IMR-90 (cell line): ENCODE measurements at regions not wholly inside any gene's neighbourhood (a gene's known extent, or its start where the extent isn't known, plus 50 kb on each side); places are given as distances from the start of the nearest gene placed in this dataset.

Source experiments
- ATAC-seq: fragments of 200-7000 bp; cut with Tn5 transposase; 2 replicates; pipeline ENCODE4 v1.9.1; 2020; ENCODE audit warnings: low read depth, mild to moderate bottlenecking, moderate library complexity
- BruUV-seq: library from RNA; stranded (reverse); fragments of 400-500 nt; replicated peaks from 2 replicates; lab custom pipeline; 2021; lab: Mats Ljungman, UMichigan
- CTCF ChIA-PET: fragments of 300-600 bp; formaldehyde crosslinking; extraction: SDS; loops from one replicate; lab custom pipeline; 2021; ENCODE audit warnings: antibody characterized with exemption; lab: Yijun Ruan, JAX
- POLR2A ChIA-PET: fragments of 300-600 bp; sonication (Branson Sonifier 250); formaldehyde crosslinking; loops from one replicate; lab custom pipeline; 2022; ENCODE audit warnings: antibody characterized with exemption; ENCODE audit not compliant: unreplicated experiment; lab: Charles Lee
- DNase-seq: peaks from one replicate; pipeline ENCODE4 v3.0.0; 2013
- H2AFZ ChIP-seq: replicated peaks from 2 replicates; pipeline ENCODE3; 2013; ENCODE audit warnings: low read length, mild to moderate bottlenecking; ENCODE audit not compliant: poor library complexity
- H2AK5ac ChIP-seq: 2 replicates; pipeline ENCODE4 v1.6.1; 2013; ENCODE audit warnings: low read depth, low read length, inconsistent platforms
- H2AK9ac ChIP-seq: replicated peaks from 2 replicates; pipeline ENCODE3; 2013; ENCODE audit warnings: mild to moderate bottlenecking, low read depth, low read length, moderate library complexity; ENCODE audit not compliant: poor library complexity
- H2BK120ac ChIP-seq: 2 replicates; pipeline ENCODE4 v1.6.1; 2013; ENCODE audit warnings: low read depth, low read length, inconsistent platforms
- H2BK15ac ChIP-seq: 3 replicates; pipeline ENCODE4 v1.6.1; 2013; ENCODE audit warnings: low read depth, low read length, inconsistent platforms
- H2BK20ac ChIP-seq: 2 replicates; pipeline ENCODE4 v1.6.1; 2013; ENCODE audit warnings: low read depth, mild to moderate bottlenecking, inconsistent platforms, low read length, moderate library complexity
- H2BK5ac ChIP-seq: 2 replicates; pipeline ENCODE4 v1.6.1; 2013; ENCODE audit warnings: mild to moderate bottlenecking, low read depth, low read length, inconsistent platforms; ENCODE audit not compliant: poor library complexity, severe bottlenecking
- H3K14ac ChIP-seq: replicated peaks from 2 replicates; pipeline ENCODE4 v1.6.1; 2013; ENCODE audit warnings: low read depth, low read length, inconsistent platforms
- H3K18ac ChIP-seq: 2 replicates; pipeline ENCODE4 v1.6.1; 2013; ENCODE audit warnings: low read depth, low read length, control low read depth
- H3K23ac ChIP-seq: 2 replicates; pipeline ENCODE4 v1.6.1; 2013; ENCODE audit warnings: low read depth, low read length, inconsistent platforms
- H3K27ac ChIP-seq: 2 replicates; pipeline ENCODE4 v1.5.1; 2013; ENCODE audit warnings: mild to moderate bottlenecking, control low read depth, low read length; ENCODE audit not compliant: insufficient read depth
- H3K27me3 ChIP-seq: 2 replicates; pipeline ENCODE4 v1.6.1; 2013; ENCODE audit warnings: low read length; ENCODE audit not compliant: control insufficient read depth, insufficient read depth
- H3K36me3 ChIP-seq: 2 replicates; pipeline ENCODE4 v1.6.1; 2013; ENCODE audit warnings: low read length, mixed read lengths; ENCODE audit not compliant: control insufficient read depth, insufficient read depth
- H3K4ac ChIP-seq: 2 replicates; pipeline ENCODE4 v1.6.1; 2013; ENCODE audit warnings: low read depth, low read length, inconsistent platforms
- H3K4me1 ChIP-seq: 2 replicates; pipeline ENCODE4 v1.6.1; 2013; ENCODE audit warnings: low read length, mixed read lengths; ENCODE audit not compliant: control insufficient read depth, insufficient read depth
- H3K4me2 ChIP-seq: 2 replicates; pipeline ENCODE4 v1.6.1; 2013; ENCODE audit warnings: low read depth, mild to moderate bottlenecking, control low read depth, low read length, moderate library complexity
- H3K4me3 ChIP-seq: 2 replicates; pipeline ENCODE4 v1.5.1; 2013; ENCODE audit warnings: low read depth, mild to moderate bottlenecking, control low read depth, low read length, moderate library complexity; ENCODE audit not compliant: insufficient read depth
- H3K56ac ChIP-seq: 2 replicates; pipeline ENCODE4 v1.6.1; 2013; ENCODE audit warnings: low read length, inconsistent platforms; ENCODE audit not compliant: insufficient read depth; ENCODE audit errors: extremely low read depth
- H3K79me1 ChIP-seq, 2 experiments: 2 replicates each; pipeline ENCODE4 v1.6.1; 2013; ENCODE audit warnings: low read length in 2 of 2, inconsistent platforms in 1 of 2, low read depth in 1 of 2
- H3K9ac ChIP-seq: 2 replicates; pipeline ENCODE4 v1.6.1; 2013; ENCODE audit warnings: low read depth, low read length, control low read depth
- H3K9me1 ChIP-seq: 2 replicates; pipeline ENCODE4 v1.6.1; 2013; ENCODE audit warnings: low read length, inconsistent platforms; ENCODE audit not compliant: insufficient read depth
- H3K9me3 ChIP-seq: 2 replicates; pipeline ENCODE4 v1.6.1; 2013; ENCODE audit warnings: low read length; ENCODE audit not compliant: control insufficient read depth, insufficient read depth
- H4K20me1 ChIP-seq: 2 replicates; pipeline ENCODE4 v1.6.1; 2013; ENCODE audit warnings: low read length, inconsistent platforms; ENCODE audit not compliant: insufficient read depth
- H4K5ac ChIP-seq: 2 replicates; pipeline ENCODE4 v1.6.1; 2013; ENCODE audit warnings: mild to moderate bottlenecking, low read depth, low read length, control low read depth
- H4K8ac ChIP-seq, 2 experiments: 2 replicates each; pipeline ENCODE4 v1.6.1; 2013; ENCODE audit warnings: low read depth in 2 of 2, low read length in 2 of 2, control low read depth in 1 of 2, inconsistent platforms in 1 of 2
- H4K91ac ChIP-seq: 2 replicates; pipeline ENCODE4 v1.6.1; 2013; ENCODE audit warnings: low read depth, low read length, inconsistent platforms; ENCODE audit not compliant: insufficient read depth
- CTCF ChIP-seq: conservative IDR thresholded peaks from 2 replicates; pipeline ENCODE4 v1.5.1; 2012; ENCODE audit warnings: mild to moderate bottlenecking, low read depth, low read length, improper control_type of control experiment
- POLR2A ChIP-seq: IDR thresholded peaks from 2 replicates; pipeline ENCODE4 v1.6.1; 2012; ENCODE audit warnings: mild to moderate bottlenecking, low read depth, low read length
- RCOR1 ChIP-seq: IDR thresholded peaks from 2 replicates; pipeline ENCODE4 v1.6.1; 2012; ENCODE audit warnings: mild to moderate bottlenecking, low read length, improper control_type of control experiment; ENCODE audit not compliant: insufficient replicate concordance
- RFX5 ChIP-seq: IDR thresholded peaks from 2 replicates; pipeline ENCODE4 v1.8.0; 2012; ENCODE audit warnings: low read depth, mild to moderate bottlenecking, low read length, moderate library complexity
- SMC3 ChIP-seq: fragments of 150-350 bp; IDR thresholded peaks from 2 replicates; pipeline ENCODE4 v1.6.1; 2016; ENCODE audit warnings: low read depth, mild to moderate bottlenecking, antibody characterized with exemption, low read length, moderate library complexity
- USF2 ChIP-seq: fragments of 150-350 bp; IDR thresholded peaks from 2 replicates; pipeline ENCODE4 v1.6.1; 2017; ENCODE audit warnings: mild to moderate bottlenecking, antibody characterized with exemption, low read length, low read depth
- WGBS, 2 experiments: methylation state at CpG; one replicate each; pipeline versions ENCODE4 v1.1.5 to v1.1.7; 2013; ENCODE audit warnings: missing lambda C conversion rate in 2 of 2; ENCODE audit not compliant: insufficient read length in 1 of 2; ENCODE audit errors: extremely low coverage in 2 of 2; 5-methylcytosine and 5-hydroxymethylcytosine counted together
- dilution Hi-C: fragments of 300-500 bp; cut with HindIII; formaldehyde crosslinking; loops from one replicate; pipeline ENCODE4 v1.14.3; 2018; ENCODE audit warnings: low sequenced_read_pairs; ENCODE audit not compliant: unreplicated experiment
- in situ Hi-C: fragments of 300-500 bp; cut with MboI; formaldehyde crosslinking; loops from 3 replicates; pipeline ENCODE4 v1.14.3; 2019; ENCODE audit warnings: low sequenced_read_pairs, inconsistent platforms, mixed read lengths
- intact Hi-C: fragments of 100-400 bp; cut with micrococcal nuclease; formaldehyde crosslinking; loops from 2 replicates; pipeline ENCODE4 v1.10.0; 2022

- no CpG with 5 or more reads among the region's 3 CpGs for WGBS, 2 experiments
- no peak overlapping the region for H4K8ac ChIP-seq
- no peak overlapping the region for H4K5ac ChIP-seq
- H3K27me3 ChIP-seq: peaks cover 30% of the 10 kb centered on the region
- no peaks in the 10 kb centered on the region for H3K4me1 ChIP-seq
- DNase-seq: no peak
- no peak overlapping the region for H3K18ac ChIP-seq
- no peaks in the 10 kb centered on the region for H3K36me3 ChIP-seq
- no peak overlapping the region for H3K9ac ChIP-seq
- H3K4me2 ChIP-seq: no peak overlapping the region
- no peaks in the 10 kb centered on the region for H4K20me1 ChIP-seq
- H2BK15ac ChIP-seq: no peak overlapping the region
- H3K4ac ChIP-seq: no peak overlapping the region
- no peak overlapping the region for H3K56ac ChIP-seq
- no peak overlapping the region for H2BK120ac ChIP-seq
- H2BK20ac ChIP-seq: no peak overlapping the region
- intact Hi-C loops: no loop called here
- H3K79me1 ChIP-seq: no peaks in the 10 kb centered on the region
- no peak overlapping the region for H3K23ac ChIP-seq
- no peak overlapping the region for H2AFZ ChIP-seq
- H3K27ac ChIP-seq: no peak overlapping the region
- H3K9me3 ChIP-seq: no peaks in the 10 kb centered on the region
- no peak overlapping the region for H3K14ac ChIP-seq
- in situ Hi-C loops: no loop called here
- H2BK5ac ChIP-seq: no peak overlapping the region
- no peak overlapping the region for H3K4me3 ChIP-seq
- no peaks in the 10 kb centered on the region for H3K9me1 ChIP-seq
- BruUV-seq: no TSS peak
- H2AK5ac ChIP-seq: no peak overlapping the region
- ATAC-seq: no peak
- ChIA-PET POLR2A (no interaction called here), CTCF (no interaction called here)
- no peak overlapping the region for H4K91ac ChIP-seq
- dilution Hi-C loops: no loop called here
- H2AK9ac ChIP-seq: no peak overlapping the region
- TF ChIP-seq SMC3 (no peak), USF2 (no peak), POLR2A (no peak), CTCF (no peak), RCOR1 (no peak), RFX5 (no peak)
Observed at GRCh38 chr15:72850833-72851232, 67.3 kb upstream of the ADPGK start.
